GM19351 (cell line): ENCODE measurements at regions not wholly inside any gene's neighbourhood (a gene's known extent, or its start where the extent isn't known, plus 50 kb on each side); places are given as distances from the start of the nearest gene placed in this dataset.
"Not testable (repeated sequence)": the region's sequence is repeated elsewhere in the genome, so short reads cannot be mapped to it uniquely, and the experiment has no call there.

Experiments
- ATAC-seq: cut with Tn5 transposase; IDR thresholded peaks from one replicate; pipeline ENCODE4 v1.9.1; 2021; ENCODE audit warnings: mild to moderate bottlenecking, moderate library complexity; ENCODE audit not compliant: unreplicated experiment

GRCh38 chr16:80915079-80915450, 91.6 kb downstream of the CMC2 start:
- ATAC-seq, result no peak

DNA sequence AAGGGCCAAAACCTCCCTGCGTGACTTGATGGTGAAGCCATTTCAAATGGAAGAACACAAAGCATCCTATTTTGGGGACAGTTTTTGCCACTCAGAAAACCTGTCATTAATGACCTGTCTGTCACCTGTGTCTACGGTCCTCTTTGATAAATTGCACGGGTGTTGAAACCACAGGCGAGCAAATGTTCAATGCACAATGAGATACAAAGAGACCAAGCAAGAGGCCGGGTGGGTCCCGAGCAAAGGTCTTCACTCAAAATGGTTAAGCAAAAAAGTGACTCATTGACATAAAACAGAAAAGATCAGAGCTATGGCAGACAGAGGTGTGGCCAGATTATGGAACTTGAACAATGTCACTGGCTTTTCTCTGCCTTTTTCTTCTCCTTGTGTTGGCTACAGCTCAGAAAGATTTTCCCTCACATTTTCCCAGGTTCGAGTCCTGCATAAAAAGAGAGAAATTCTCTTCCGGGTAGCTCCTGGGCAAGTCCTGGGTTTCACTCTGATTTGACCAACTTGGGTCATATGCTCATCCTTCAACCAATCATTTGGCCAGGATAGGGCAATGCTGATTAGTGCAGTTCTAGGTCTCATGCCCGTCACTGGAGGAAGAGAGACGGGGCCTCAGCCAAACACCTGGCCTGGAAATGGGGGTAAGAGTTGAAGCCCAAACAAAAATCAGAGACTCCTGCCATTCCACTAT, 92.2 kb downstream of the CMC2 start:
- no peak for ATAC-seq

GRCh38 chr16:80913397-80913796, 93.3 kb downstream of the CMC2 start:
- ATAC-seq, result no peak

GRCh38 chr16:80912651-80913050, 94.0 kb downstream of the CMC2 start:
- ATAC-seq, result no peak

GRCh38 chr16:80910434-80910833, 96.3 kb downstream of the CMC2 start:
- no peak for ATAC-seq

DNA sequence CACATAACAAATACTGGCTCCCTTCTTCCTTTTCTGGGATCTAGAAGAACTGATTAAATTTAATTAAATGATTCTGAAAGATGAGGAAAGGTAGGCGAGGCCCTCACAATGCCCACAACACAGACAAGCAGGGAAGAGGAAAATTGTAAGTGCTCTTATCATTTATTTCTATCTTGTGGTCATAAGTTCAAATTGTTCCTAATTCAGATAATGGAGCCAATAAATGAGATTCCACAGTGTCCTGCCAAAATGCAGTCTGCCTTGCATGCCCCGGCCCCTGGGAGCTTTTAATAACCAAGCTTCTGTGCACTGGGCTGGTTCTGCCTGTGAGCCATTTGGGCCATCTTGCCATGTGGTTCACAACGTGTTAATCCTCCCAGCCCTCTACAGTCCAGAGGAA, 97.0 kb downstream of the CMC2 start:
- no peak for ATAC-seq

- not testable (repeated sequence) for ATAC-seq
Observed at GRCh38 chr16:80906169-80906568, 100.5 kb downstream of the CMC2 start.

GRCh38 chr16:80903616-80904015, 99.2 kb upstream of the CDYL2 start:
- no peak for ATAC-seq

- no peak for ATAC-seq
Observed at GRCh38 chr16:80902306-80903110, 98.1 kb upstream of the CDYL2 start.

GRCh38 chr16:80900593-80900954, 96.2 kb upstream of the CDYL2 start:
- no peak for ATAC-seq

- ATAC-seq, result no peak
Observed at GRCh38 chr16:80899809-80900592, 95.6 kb upstream of the CDYL2 start.

DNA sequence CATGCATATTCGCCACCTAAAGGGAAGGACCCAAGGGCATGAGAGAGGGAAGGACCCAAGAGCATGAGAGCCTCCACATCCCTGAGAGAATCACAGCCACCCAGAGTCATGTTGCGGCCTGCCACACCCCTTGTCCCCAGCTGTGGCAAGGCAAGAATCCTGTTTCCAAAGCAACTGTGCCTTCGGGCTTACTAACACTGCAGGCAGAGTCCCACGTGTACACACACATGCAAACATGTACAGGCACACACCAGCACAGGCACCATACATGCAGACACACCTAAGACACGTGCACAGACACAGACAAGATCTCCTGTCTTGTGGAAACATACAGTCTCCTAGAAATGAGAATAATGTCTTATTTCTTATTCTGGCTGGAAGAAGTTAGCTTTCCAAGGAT, 92.4 kb upstream of the CDYL2 start:
- no peak for ATAC-seq

- ATAC-seq, result no peak
Observed at GRCh38 chr16:80894091-80894490, 89.7 kb upstream of the CDYL2 start.

- no peak for ATAC-seq
Observed at GRCh38 chr16:80893686-80894085, 89.3 kb upstream of the CDYL2 start.

DNA sequence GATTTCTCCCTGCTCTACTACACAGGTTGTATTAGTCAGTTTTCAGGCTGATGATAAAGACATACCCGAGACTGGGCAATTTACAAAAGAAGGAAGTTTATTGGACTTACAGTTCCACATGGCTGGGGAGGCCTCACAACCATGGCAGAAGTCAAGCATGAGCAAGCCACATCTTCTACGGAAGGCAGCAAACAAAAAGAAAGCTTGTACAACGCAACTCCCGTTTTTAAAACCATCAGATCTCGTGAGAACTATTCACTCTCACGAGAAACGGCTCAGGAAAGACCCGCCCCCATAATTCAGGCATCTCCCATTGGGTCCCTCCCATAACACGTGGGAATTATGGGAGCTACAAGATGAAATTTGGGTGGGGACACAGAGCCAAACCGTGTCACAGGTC, 88.0 kb upstream of the CDYL2 start:
- ATAC-seq, result not testable (repeated sequence)

- ATAC-seq, result no peak
Observed at GRCh38 chr16:80889779-80890359, 85.5 kb upstream of the CDYL2 start.

DNA sequence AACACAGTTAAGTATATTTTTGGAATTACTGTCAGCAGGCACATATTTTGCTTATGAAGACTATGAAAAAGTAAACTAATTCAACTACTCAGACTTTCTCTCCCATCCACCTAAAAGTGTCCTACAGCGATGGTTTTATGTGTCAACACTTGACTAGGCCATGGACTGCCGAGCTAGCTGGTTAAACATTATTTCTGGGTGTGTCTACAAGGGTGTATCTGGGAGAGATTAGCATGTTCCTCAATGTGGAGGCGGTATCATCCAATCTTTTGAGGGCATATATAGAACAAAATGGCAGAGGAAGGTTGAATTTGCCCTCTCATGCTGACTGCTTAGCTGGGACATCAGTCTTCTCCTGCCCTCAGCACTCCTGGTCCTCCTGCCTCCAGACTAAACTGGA, 82.7 kb upstream of the CDYL2 start:
- ATAC-seq, result no peak

GRCh38 chr16:80883816-80884215, 79.4 kb upstream of the CDYL2 start:
- ATAC-seq, result no peak

DNA sequence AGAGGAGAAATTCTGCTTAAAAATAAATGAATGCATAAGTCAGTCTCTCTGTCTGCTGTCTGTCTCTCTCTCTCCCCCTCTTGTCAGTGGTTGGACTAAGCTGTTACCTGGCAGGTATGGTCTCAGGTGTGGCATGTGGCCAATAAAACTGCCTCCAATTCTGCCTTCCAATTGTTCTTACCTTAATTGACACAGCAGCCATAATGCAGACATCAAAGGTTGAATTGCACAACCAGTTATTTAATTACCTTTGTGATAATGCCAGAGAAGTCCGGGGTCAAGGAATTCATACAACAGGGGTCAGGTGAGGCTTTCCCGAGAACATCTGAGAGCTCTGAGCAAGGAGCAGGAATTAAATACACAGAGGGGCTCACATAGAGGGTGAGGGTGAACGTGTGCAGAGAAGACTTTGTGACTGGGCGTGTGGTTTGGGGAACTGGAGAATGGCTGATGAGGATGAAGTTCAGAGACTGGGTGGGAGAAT, 78.8 kb upstream of the CDYL2 start:
- ATAC-seq, result no peak

GRCh38 chr16:80875616-80876015, 71.2 kb upstream of the CDYL2 start:
- ATAC-seq, result no peak

DNA sequence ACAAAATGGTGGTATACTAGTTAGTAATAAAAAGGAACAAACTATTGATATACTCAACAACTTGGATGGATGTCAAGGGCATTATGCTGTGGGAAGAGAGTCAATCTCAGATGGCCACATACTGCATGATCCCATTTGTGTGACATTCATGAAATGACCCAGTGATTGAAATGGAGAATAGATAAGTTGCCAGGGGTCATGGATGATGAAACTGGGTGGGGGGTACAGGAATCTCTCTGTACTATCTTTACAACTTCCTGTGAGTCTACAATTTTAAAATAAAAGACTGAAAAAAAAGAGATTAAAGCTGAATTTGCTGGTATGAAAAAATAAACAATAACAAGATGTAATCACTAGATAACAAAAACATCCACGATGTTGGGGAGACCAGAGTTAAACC, 70.5 kb upstream of the CDYL2 start:
- ATAC-seq, result no peak
